Stimulated activated CD4-positive, alpha-beta T cell treated with anti-CD3 and anti-CD28 coated beads, TNF-alpha, amount 100 ng/mL, for 4 hours (primary cell): ENCODE measurements at regions not wholly inside any gene's neighbourhood (a gene's known extent, or its start where the extent isn't known, plus 50 kb on each side); places are given as distances from the start of the nearest gene placed in this dataset.
"Not testable (repeated sequence)": the region's sequence is repeated elsewhere in the genome, so short reads cannot be mapped to it uniquely, and the experiment has no call there.

Experiments
- DNase-seq, 3 experiments: peaks; one replicate each; pipeline ENCODE4 v3.0.0-alpha.2; 2020; ENCODE audit warnings: low read depth in 3 of 3

GRCh38 chr17:20941872-20942271 is 100.9 kb downstream of the USP22 start:
- no peak for DNase-seq

- DNase-seq = no peak
Measured at GRCh38 chr17:20944014-20944865, 98.6 kb downstream of the USP22 start.

GRCh38 chr17:20947708-20948107 is 95.1 kb downstream of the USP22 start:
- DNase-seq = not testable (repeated sequence)

- DNase-seq = no peak
Measured at GRCh38 chr17:20948984-20949777, 93.6 kb downstream of the USP22 start.
